Karpas-422 (cell line): ENCODE measurements at regions not wholly inside any gene's neighbourhood (a gene's known extent, or its start where the extent isn't known, plus 50 kb on each side); places are given as distances from the start of the nearest gene placed in this dataset.

Source experiments
- DNase-seq: peaks from one replicate; pipeline ENCODE4 v3.0.0-alpha.2; 2015
- H2AFZ ChIP-seq: fragments of 200-600 bp; sonication (generic); 2 replicates; pipeline ENCODE4 v1.6.1; 2014; ENCODE audit warnings: antibody characterized with exemption, low read length, mixed read lengths
- H3K27ac ChIP-seq: fragments of 200-600 bp; sonication (generic); 2 replicates; pipeline ENCODE4 v1.5.1; 2014; ENCODE audit warnings: mild to moderate bottlenecking, low read length, moderate library complexity
- H3K27me3 ChIP-seq: fragments of 200-600 bp; sonication (generic); 2 replicates; pipeline ENCODE4 v1.6.1; 2014; ENCODE audit warnings: low read length, mixed read lengths
- H3K36me3 ChIP-seq: fragments of 200-600 bp; sonication (generic); 2 replicates; pipeline ENCODE4 v1.6.1; 2014; ENCODE audit warnings: low read length, mixed read lengths; ENCODE audit not compliant: insufficient read depth
- H3K4me1 ChIP-seq: fragments of 200-600 bp; sonication (generic); 2 replicates; pipeline ENCODE4 v1.6.1; 2014; ENCODE audit warnings: mild to moderate bottlenecking, low read length, mixed read lengths
- H3K4me2 ChIP-seq: fragments of 200-600 bp; sonication (generic); 2 replicates; pipeline ENCODE4 v1.6.1; 2014; ENCODE audit warnings: low read length, low read depth, mild to moderate bottlenecking; ENCODE audit not compliant: poor library complexity, severe bottlenecking
- H3K4me3 ChIP-seq: fragments of 200-600 bp; sonication (generic); 2 replicates; pipeline ENCODE4 v1.5.1; 2014; ENCODE audit warnings: mild to moderate bottlenecking, antibody characterized with exemption, low read length, mixed read lengths
- H3K79me2 ChIP-seq: fragments of 200-600 bp; sonication (generic); 2 replicates; pipeline ENCODE4 v1.6.1; 2014; ENCODE audit warnings: mild to moderate bottlenecking, low read length, mixed read lengths
- H3K9ac ChIP-seq: fragments of 200-600 bp; sonication (generic); 2 replicates; pipeline ENCODE4 v1.6.0; 2014; ENCODE audit warnings: low read length
- H3K9me2 ChIP-seq: fragments of 200-600 bp; sonication (generic), shearing (Covaris generic); replicated peaks from 2 replicates; pipeline ENCODE4 v1.6.0; 2014; ENCODE audit warnings: mild to moderate bottlenecking, low read length, moderate library complexity; ENCODE audit not compliant: insufficient read depth
- H3K9me3 ChIP-seq: fragments of 300-700, 200-600 bp; sonication (generic); 2 replicates; pipeline ENCODE4 v1.6.1; 2014; ENCODE audit warnings: low read length, mixed read lengths
- H4K20me1 ChIP-seq: fragments of 200-600 bp; sonication (generic); 2 replicates; pipeline ENCODE4 v1.6.1; 2014; ENCODE audit warnings: mild to moderate bottlenecking, antibody characterized with exemption, low read length, low read depth; ENCODE audit not compliant: insufficient read depth

GRCh38 chr18:67845035-67845434, 328.5 kb upstream of the DSEL start:
- no peak overlapping the region for H3K4me3 ChIP-seq
- H3K27ac ChIP-seq: no peak overlapping the region
- H3K4me2 ChIP-seq: no peak overlapping the region
- H2AFZ ChIP-seq: no peak overlapping the region
- H3K9me2 ChIP-seq: no peaks in the 10 kb centered on the region
- H4K20me1 ChIP-seq: no peaks in the 10 kb centered on the region
- H3K4me1 ChIP-seq: no peaks in the 10 kb centered on the region
- peaks cover 48% of the 10 kb centered on the region for H3K9me3 ChIP-seq
- DNase-seq: no peak
- H3K79me2 ChIP-seq: no peaks in the 10 kb centered on the region
- H3K36me3 ChIP-seq: no peaks in the 10 kb centered on the region
- no peaks in the 10 kb centered on the region for H3K27me3 ChIP-seq
- no peak overlapping the region for H3K9ac ChIP-seq

GRCh38 chr18:67840379-67840778, 323.9 kb upstream of the DSEL start:
- H3K79me2 ChIP-seq: no peaks in the 10 kb centered on the region
- H3K4me2 ChIP-seq: no peak overlapping the region
- DNase-seq: no peak
- H2AFZ ChIP-seq: no peak overlapping the region
- no peak overlapping the region for H3K27ac ChIP-seq
- H3K4me3 ChIP-seq: no peak overlapping the region
- peaks cover 56% of the 10 kb centered on the region for H3K9me3 ChIP-seq
- H4K20me1 ChIP-seq: no peaks in the 10 kb centered on the region
- no peaks in the 10 kb centered on the region for H3K9me2 ChIP-seq
- H3K36me3 ChIP-seq: no peaks in the 10 kb centered on the region
- no peak overlapping the region for H3K9ac ChIP-seq
- no peaks in the 10 kb centered on the region for H3K27me3 ChIP-seq
- H3K4me1 ChIP-seq: no peaks in the 10 kb centered on the region

GRCh38 chr18:67818432-67818831, 301.9 kb upstream of the DSEL start:
- Histone ChIP-seq H3K4me3 (no peak overlapping the region), H3K9ac (no peak overlapping the region), H3K9me2 (no peaks in the 10 kb centered on the region), H3K27me3 (no peaks in the 10 kb centered on the region), H3K79me2 (no peaks in the 10 kb centered on the region), H4K20me1 (no peaks in the 10 kb centered on the region), H2AFZ (no peak overlapping the region), H3K36me3 (no peaks in the 10 kb centered on the region), H3K9me3 (peaks cover 45% of the 10 kb centered on the region), H3K4me2 (no peak overlapping the region), H3K4me1 (no peaks in the 10 kb centered on the region), H3K27ac (no peak overlapping the region)
- DNase-seq: no peak

GRCh38 chr18:67815280-67815679, 298.8 kb upstream of the DSEL start:
- H3K4me1 ChIP-seq: no peaks in the 10 kb centered on the region
- no peak overlapping the region for H2AFZ ChIP-seq
- no peak overlapping the region for H3K4me3 ChIP-seq
- H4K20me1 ChIP-seq: no peaks in the 10 kb centered on the region
- peaks cover 38% of the 10 kb centered on the region for H3K9me3 ChIP-seq
- no peaks in the 10 kb centered on the region for H3K79me2 ChIP-seq
- DNase-seq: no peak
- no peaks in the 10 kb centered on the region for H3K27me3 ChIP-seq
- no peak overlapping the region for H3K27ac ChIP-seq
- no peaks in the 10 kb centered on the region for H3K9me2 ChIP-seq
- no peak overlapping the region for H3K9ac ChIP-seq
- no peak overlapping the region for H3K4me2 ChIP-seq
- no peaks in the 10 kb centered on the region for H3K36me3 ChIP-seq

GRCh38 chr18:67813380-67814028, 297.0 kb upstream of the DSEL start:
- Histone ChIP-seq H3K27me3 (no peaks in the 10 kb centered on the region), H2AFZ (no peak overlapping the region), H3K27ac (no peak overlapping the region), H3K9me2 (no peaks in the 10 kb centered on the region), H3K79me2 (no peaks in the 10 kb centered on the region), H4K20me1 (no peaks in the 10 kb centered on the region), H3K4me3 (no peak overlapping the region), H3K4me2 (no peak overlapping the region), H3K36me3 (no peaks in the 10 kb centered on the region), H3K9me3 (peaks cover 26% of the 10 kb centered on the region), H3K4me1 (no peaks in the 10 kb centered on the region), H3K9ac (no peak overlapping the region)
- no peak for DNase-seq

GRCh38 chr18:67805261-67805660, 288.7 kb upstream of the DSEL start:
- no peak overlapping the region for H3K9ac ChIP-seq
- H3K4me2 ChIP-seq: no peak overlapping the region
- no peak overlapping the region for H3K27ac ChIP-seq
- no peak overlapping the region for H2AFZ ChIP-seq
- H3K4me3 ChIP-seq: no peak overlapping the region
- DNase-seq: no peak
- H3K9me2 ChIP-seq: no peaks in the 10 kb centered on the region
- peaks cover 24% of the 10 kb centered on the region for H3K9me3 ChIP-seq
- H3K4me1 ChIP-seq: no peaks in the 10 kb centered on the region
- no peaks in the 10 kb centered on the region for H4K20me1 ChIP-seq
- H3K27me3 ChIP-seq: no peaks in the 10 kb centered on the region
- no peaks in the 10 kb centered on the region for H3K36me3 ChIP-seq
- H3K79me2 ChIP-seq: no peaks in the 10 kb centered on the region

- Histone ChIP-seq H3K27ac (no peak overlapping the region), H3K9me3 (peaks cover 29% of the 10 kb centered on the region), H4K20me1 (no peaks in the 10 kb centered on the region), H3K36me3 (no peaks in the 10 kb centered on the region), H2AFZ (no peak overlapping the region), H3K9ac (no peak overlapping the region), H3K4me3 (no peak overlapping the region), H3K4me2 (no peak overlapping the region), H3K79me2 (no peaks in the 10 kb centered on the region), H3K9me2 (no peaks in the 10 kb centered on the region), H3K4me1 (no peaks in the 10 kb centered on the region), H3K27me3 (no peaks in the 10 kb centered on the region)
- no peak for DNase-seq
Measured at GRCh38 chr18:67794521-67794920, 278.0 kb upstream of the DSEL start.

GRCh38 chr18:67790527-67790926, 274.0 kb upstream of the DSEL start:
- Histone ChIP-seq H3K4me1 (no peaks in the 10 kb centered on the region), H3K9me2 (no peaks in the 10 kb centered on the region), H3K27me3 (no peaks in the 10 kb centered on the region), H3K79me2 (no peaks in the 10 kb centered on the region), H3K9me3 (peaks cover 36% of the 10 kb centered on the region), H4K20me1 (no peaks in the 10 kb centered on the region), H3K27ac (no peak overlapping the region), H2AFZ (no peak overlapping the region), H3K36me3 (no peaks in the 10 kb centered on the region), H3K4me3 (no peak overlapping the region), H3K4me2 (no peak overlapping the region), H3K9ac (no peak overlapping the region)
- no peak for DNase-seq

- Histone ChIP-seq H3K9ac (no peak overlapping the region), H3K79me2 (no peaks in the 10 kb centered on the region), H3K4me2 (no peak overlapping the region), H3K27ac (no peak overlapping the region), H3K27me3 (no peaks in the 10 kb centered on the region), H3K4me3 (no peak overlapping the region), H3K9me3 (peaks cover 39% of the 10 kb centered on the region), H3K9me2 (no peaks in the 10 kb centered on the region), H2AFZ (no peak overlapping the region), H4K20me1 (no peaks in the 10 kb centered on the region), H3K36me3 (no peaks in the 10 kb centered on the region), H3K4me1 (no peaks in the 10 kb centered on the region)
- no peak for DNase-seq
Measured at GRCh38 chr18:67789165-67789545, 272.6 kb upstream of the DSEL start.
